T-helper 2 cell treated with Interferon-gamma antibody and Interleukin-4, amounts not matched to agents 5 μg/mL and 100 μg/mL, for 36 hours (primary cell): ENCODE measurements at regions not wholly inside any gene's neighbourhood (a gene's known extent, or its start where the extent isn't known, plus 50 kb on each side); places are given as distances from the start of the nearest gene placed in this dataset.

Source experiments
- DNase-seq: peaks from one replicate; pipeline ENCODE4 v3.0.0; 2021; ENCODE audit warnings: low spot score
- H3K27ac Mint-ChIP-seq: one replicate; pipeline ENCODE4 v1.8.0; 2021; ENCODE audit warnings: mild to moderate bottlenecking, mixed read lengths
- H3K27me3 Mint-ChIP-seq: one replicate; pipeline ENCODE4 v1.8.0; 2021; ENCODE audit warnings: low read depth, mixed read lengths
- H3K36me3 Mint-ChIP-seq: one replicate; pipeline ENCODE4 v1.8.0; 2021; ENCODE audit warnings: low read depth, mixed read lengths
- H3K4me1 Mint-ChIP-seq: one replicate; pipeline ENCODE4 v1.8.0; 2021; ENCODE audit warnings: low read depth, mixed read lengths
- H3K4me3 Mint-ChIP-seq: one replicate; pipeline ENCODE4 v1.8.0; 2022; ENCODE audit warnings: mild to moderate bottlenecking, moderate library complexity, mixed read lengths
- H3K9me3 Mint-ChIP-seq: one replicate; pipeline ENCODE4 v1.8.0; 2021; ENCODE audit warnings: mixed read lengths

DNA sequence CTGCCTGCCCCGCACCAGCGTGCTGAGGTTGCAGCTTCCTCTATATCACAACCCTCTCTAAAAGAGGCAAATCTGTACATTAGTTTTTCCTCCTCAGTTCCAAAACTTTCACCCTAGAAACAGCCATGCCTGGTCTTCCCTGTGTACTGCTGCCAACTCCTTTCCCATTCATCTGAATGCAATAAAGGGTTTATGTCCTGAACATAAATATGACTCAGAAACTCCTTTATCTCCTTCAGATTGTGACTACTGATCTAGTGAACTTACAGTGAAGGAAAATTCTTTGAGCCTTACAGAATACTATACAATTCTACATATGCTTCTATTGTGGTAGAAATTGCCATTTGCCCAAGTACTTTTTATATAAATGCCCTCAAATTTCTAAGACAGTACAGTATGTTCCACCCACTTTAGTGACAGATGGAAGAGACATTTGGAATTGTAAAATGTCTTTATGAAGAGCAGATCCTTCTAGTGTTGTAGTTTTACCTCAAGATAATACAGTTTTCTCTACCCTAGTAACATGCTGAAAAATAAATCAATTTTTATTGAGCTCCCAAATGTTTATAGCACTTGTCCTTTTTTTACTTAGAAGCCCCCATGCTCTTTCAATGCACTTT, 345.1 kb upstream of the SNX7 start:
- Mint-ChIP-seq H3K36me3 (no peaks in the 10 kb centered on the region), H3K27ac (no peak overlapping the region), H3K4me3 (no peak overlapping the region), H3K27me3 (peaks cover 2% of the 10 kb centered on the region), H3K9me3 (no peaks in the 10 kb centered on the region), H3K4me1 (no peaks in the 10 kb centered on the region)
- no peak for DNase-seq

GRCh38 chr1:98315309-98315708, 346.2 kb upstream of the SNX7 start:
- H3K9me3 Mint-ChIP-seq, result no peaks in the 10 kb centered on the region
- H3K36me3 Mint-ChIP-seq, result no peaks in the 10 kb centered on the region
- DNase-seq, result no peak
- H3K4me1 Mint-ChIP-seq, result no peaks in the 10 kb centered on the region
- no peak overlapping the region for H3K27ac Mint-ChIP-seq
- H3K27me3 Mint-ChIP-seq, result peaks cover 2% of the 10 kb centered on the region
- H3K4me3 Mint-ChIP-seq, result no peak overlapping the region

DNA sequence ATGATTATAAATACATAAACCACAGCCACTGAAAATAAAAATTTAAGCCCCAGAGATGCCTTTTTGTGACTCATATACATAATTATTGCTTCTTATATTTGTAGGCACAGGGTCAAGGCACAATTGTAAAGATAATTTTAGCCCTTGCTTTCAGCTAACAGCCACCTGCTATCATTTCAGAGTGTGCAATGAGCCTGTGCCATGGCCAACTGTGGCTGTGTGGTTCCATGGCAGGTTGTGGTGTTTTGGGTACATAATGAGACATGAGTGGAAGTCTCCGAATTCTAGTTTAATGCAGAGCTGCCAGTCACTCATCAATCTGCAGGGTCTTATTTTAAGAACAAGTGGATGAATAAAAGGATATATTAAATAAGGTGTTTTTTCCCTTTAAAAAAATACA, 346.9 kb upstream of the SNX7 start:
- Mint-ChIP-seq H3K27me3 (peaks cover 2% of the 10 kb centered on the region), H3K4me3 (no peak overlapping the region), H3K27ac (no peak overlapping the region)

DNA sequence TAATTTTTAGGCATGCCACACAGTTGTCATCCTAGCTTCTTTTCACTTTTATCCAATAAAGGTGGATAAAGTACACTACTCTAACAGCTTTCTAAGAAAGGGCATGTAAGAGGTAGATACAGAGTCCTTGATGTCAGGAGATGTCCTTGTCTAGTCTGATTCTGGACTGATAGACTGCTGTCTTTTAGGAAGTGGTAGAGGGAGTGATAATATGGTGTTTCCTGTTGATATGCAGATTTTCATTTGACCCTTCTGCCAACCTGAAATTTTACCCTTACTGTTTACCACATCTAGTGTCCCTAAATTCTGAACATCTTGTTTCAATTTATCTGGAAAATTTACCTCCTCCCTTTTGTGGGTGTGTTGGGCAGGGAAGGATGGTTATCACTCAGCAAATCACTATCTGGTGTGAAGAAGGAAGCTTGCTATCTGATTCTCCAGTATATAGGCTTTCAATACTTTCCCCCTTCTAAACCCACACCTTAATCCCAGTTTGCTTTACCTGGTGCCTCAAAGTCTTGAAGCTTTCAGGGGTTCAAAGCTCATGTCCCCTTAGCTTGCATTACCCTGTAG, 354.9 kb upstream of the SNX7 start:
- H3K4me1 Mint-ChIP-seq, result peaks cover 4% of the 10 kb centered on the region
- no peak overlapping the region for H3K27ac Mint-ChIP-seq
- no peaks in the 10 kb centered on the region for H3K9me3 Mint-ChIP-seq
- DNase-seq, result no peak
- H3K27me3 Mint-ChIP-seq, result no peaks in the 10 kb centered on the region
- H3K36me3 Mint-ChIP-seq, result no peaks in the 10 kb centered on the region
- no peak overlapping the region for H3K4me3 Mint-ChIP-seq

More for the DNA sequence above, 346.9 kb upstream of the SNX7 start:
- Mint-ChIP-seq H3K36me3 (no peaks in the 10 kb centered on the region), H3K4me1 (no peaks in the 10 kb centered on the region), H3K9me3 (no peaks in the 10 kb centered on the region)
- DNase-seq, result no peak

- no peak for DNase-seq
- H3K27ac Mint-ChIP-seq, result no peak overlapping the region
- no peaks in the 10 kb centered on the region for H3K9me3 Mint-ChIP-seq
- H3K4me3 Mint-ChIP-seq, result no peak overlapping the region
- no peaks in the 10 kb centered on the region for H3K27me3 Mint-ChIP-seq
- no peaks in the 10 kb centered on the region for H3K36me3 Mint-ChIP-seq
- H3K4me1 Mint-ChIP-seq, result peaks cover 4% of the 10 kb centered on the region
Measured at GRCh38 chr1:98305362-98305761, 356.2 kb upstream of the SNX7 start.

- peaks cover 4% of the 10 kb centered on the region for H3K4me1 Mint-ChIP-seq
- H3K9me3 Mint-ChIP-seq, result no peaks in the 10 kb centered on the region
- H3K4me3 Mint-ChIP-seq, result no peak overlapping the region
- no peak for DNase-seq
- H3K27me3 Mint-ChIP-seq, result no peaks in the 10 kb centered on the region
- H3K27ac Mint-ChIP-seq, result no peak overlapping the region
- no peaks in the 10 kb centered on the region for H3K36me3 Mint-ChIP-seq
Measured at GRCh38 chr1:98304888-98305287, 356.6 kb upstream of the SNX7 start.

GRCh38 chr1:98299861-98300260, 361.7 kb upstream of the SNX7 start:
- Mint-ChIP-seq H3K4me1 (no peaks in the 10 kb centered on the region), H3K9me3 (no peaks in the 10 kb centered on the region), H3K27me3 (no peaks in the 10 kb centered on the region), H3K4me3 (no peak overlapping the region), H3K36me3 (no peaks in the 10 kb centered on the region), H3K27ac (no peak overlapping the region)
- no peak for DNase-seq

- H3K4me1 Mint-ChIP-seq, result no peaks in the 10 kb centered on the region
- no peak overlapping the region for H3K27ac Mint-ChIP-seq
- H3K36me3 Mint-ChIP-seq, result no peaks in the 10 kb centered on the region
- H3K4me3 Mint-ChIP-seq, result no peak overlapping the region
- H3K27me3 Mint-ChIP-seq, result no peaks in the 10 kb centered on the region
- H3K9me3 Mint-ChIP-seq, result no peaks in the 10 kb centered on the region
- DNase-seq, result no peak
Measured at GRCh38 chr1:98299313-98299712, 362.2 kb upstream of the SNX7 start.

DNA sequence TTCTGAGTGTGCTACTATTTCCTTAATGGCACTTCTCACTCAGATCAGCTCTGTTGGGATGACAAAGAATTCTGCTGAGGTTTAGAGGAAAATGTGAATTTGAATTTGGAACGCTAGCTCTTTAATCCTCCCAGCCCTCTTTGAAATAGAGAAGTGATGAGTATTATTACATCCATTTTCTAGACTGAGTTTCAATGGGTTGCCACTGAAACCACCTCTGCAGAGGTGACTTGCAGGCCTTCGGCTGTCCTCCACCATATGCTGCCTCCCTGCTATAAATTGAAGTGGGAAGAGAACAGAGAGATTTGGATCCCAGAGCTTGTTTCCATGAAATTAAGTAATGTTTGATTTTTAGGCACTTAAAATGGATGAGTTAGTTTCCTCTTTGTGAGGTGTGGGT, 363.2 kb upstream of the SNX7 start:
- no peak for DNase-seq
- Mint-ChIP-seq H3K27me3 (no peaks in the 10 kb centered on the region), H3K4me3 (no peak overlapping the region), H3K36me3 (no peaks in the 10 kb centered on the region), H3K4me1 (no peaks in the 10 kb centered on the region), H3K27ac (no peak overlapping the region), H3K9me3 (no peaks in the 10 kb centered on the region)

DNA sequence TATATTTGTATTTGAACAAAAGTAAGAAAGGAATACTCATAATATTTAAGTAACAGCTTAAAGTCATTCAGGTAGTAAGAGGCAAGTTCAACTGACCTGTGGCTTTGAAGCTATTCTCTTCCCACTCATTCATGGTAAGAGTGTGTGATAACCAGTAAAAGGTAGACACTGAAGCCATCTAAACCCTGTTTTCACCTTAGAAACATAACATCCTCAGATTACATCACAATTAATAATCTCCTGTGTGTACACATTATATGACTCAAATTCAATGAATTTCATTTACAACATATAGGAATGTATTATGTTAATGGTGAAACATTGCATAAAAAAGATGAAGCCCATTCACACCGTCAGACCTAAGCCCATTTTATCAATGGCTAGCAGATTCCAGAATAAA, 364.8 kb upstream of the SNX7 start:
- Mint-ChIP-seq H3K4me1 (no peaks in the 10 kb centered on the region), H3K27ac (no peak overlapping the region), H3K4me3 (no peak overlapping the region), H3K36me3 (no peaks in the 10 kb centered on the region), H3K9me3 (no peaks in the 10 kb centered on the region), H3K27me3 (no peaks in the 10 kb centered on the region)
- no peak for DNase-seq

DNA sequence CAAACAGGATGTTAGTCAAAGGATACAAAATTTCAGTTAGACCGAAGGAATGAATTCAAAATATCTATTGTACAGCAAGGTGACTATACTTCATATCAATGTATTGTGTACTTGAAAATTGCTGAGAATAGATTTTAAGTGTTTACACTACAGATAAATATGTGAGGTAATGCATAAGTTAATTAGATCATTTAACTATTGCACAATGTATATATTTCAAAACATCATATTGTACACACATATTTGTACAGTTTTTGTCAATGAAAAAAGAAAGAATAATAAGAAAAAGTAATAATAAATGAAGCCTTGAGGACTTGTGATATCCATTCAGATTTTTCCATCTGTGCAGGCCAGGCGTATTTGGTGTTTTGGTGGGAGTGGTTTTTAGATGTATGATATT, 367.4 kb upstream of the SNX7 start:
- Mint-ChIP-seq H3K27ac (no peak overlapping the region), H3K4me1 (no peaks in the 10 kb centered on the region), H3K4me3 (no peak overlapping the region), H3K27me3 (no peaks in the 10 kb centered on the region), H3K9me3 (no peaks in the 10 kb centered on the region), H3K36me3 (no peaks in the 10 kb centered on the region)
- no peak for DNase-seq

- Mint-ChIP-seq H3K27me3 (no peaks in the 10 kb centered on the region), H3K4me3 (no peak overlapping the region), H3K27ac (no peak overlapping the region), H3K9me3 (no peaks in the 10 kb centered on the region), H3K36me3 (no peaks in the 10 kb centered on the region), H3K4me1 (no peaks in the 10 kb centered on the region)
- no peak for DNase-seq
Measured at GRCh38 chr1:98292994-98293393, 368.5 kb upstream of the SNX7 start.

GRCh38 chr1:98289311-98289710, 368.5 kb upstream of the DPYD start:
- Mint-ChIP-seq H3K4me1 (no peaks in the 10 kb centered on the region), H3K4me3 (no peak overlapping the region), H3K9me3 (no peaks in the 10 kb centered on the region), H3K27me3 (no peaks in the 10 kb centered on the region), H3K27ac (no peak overlapping the region), H3K36me3 (no peaks in the 10 kb centered on the region)
- DNase-seq, result no peak

- no peak overlapping the region for H3K27ac Mint-ChIP-seq
- DNase-seq, result no peak
- H3K4me1 Mint-ChIP-seq, result no peaks in the 10 kb centered on the region
- H3K4me3 Mint-ChIP-seq, result no peak overlapping the region
- H3K36me3 Mint-ChIP-seq, result no peaks in the 10 kb centered on the region
- H3K27me3 Mint-ChIP-seq, result no peaks in the 10 kb centered on the region
- H3K9me3 Mint-ChIP-seq, result no peaks in the 10 kb centered on the region
Measured at GRCh38 chr1:98288494-98288893, 367.7 kb upstream of the DPYD start.

DNA sequence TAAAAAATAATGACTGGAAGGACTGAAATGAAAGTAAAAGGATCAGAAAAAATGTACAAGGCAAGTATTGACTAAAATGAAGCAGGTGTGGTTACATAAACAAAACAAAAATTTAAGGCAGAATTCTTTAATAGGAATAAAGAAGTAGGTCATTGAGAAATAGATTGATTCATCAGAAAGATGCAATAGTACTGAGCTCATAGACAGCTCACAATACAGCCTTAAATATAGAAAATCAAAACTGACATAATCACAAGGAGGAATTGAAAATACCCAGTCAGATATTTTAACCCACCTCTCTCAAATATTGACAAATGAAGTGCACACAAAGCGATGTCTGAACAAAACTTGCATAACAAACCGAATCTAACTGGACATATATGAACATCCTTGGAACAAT, 366.8 kb upstream of the DPYD start:
- Mint-ChIP-seq H3K27ac (no peak overlapping the region), H3K9me3 (no peaks in the 10 kb centered on the region), H3K4me3 (no peak overlapping the region), H3K4me1 (no peaks in the 10 kb centered on the region), H3K36me3 (no peaks in the 10 kb centered on the region), H3K27me3 (no peaks in the 10 kb centered on the region)
- DNase-seq, result no peak
